HEK293 (cell line): ENCODE measurements at regions not wholly inside any gene's neighbourhood (a gene's known extent, or its start where the extent isn't known, plus 50 kb on each side); places are given as distances from the start of the nearest gene placed in this dataset.

Source experiments
- CTCF ChIA-PET: fragments of 350-600 bp; formaldehyde crosslinking; extraction: SDS; loops from one replicate; lab custom pipeline; 2021; ENCODE audit warnings: antibody characterized with exemption; lab: Yijun Ruan, JAX
- POLR2A ChIA-PET: fragments of 300-600 bp; formaldehyde crosslinking; extraction: SDS; loops from one replicate; lab custom pipeline; 2020; ENCODE audit warnings: antibody characterized with exemption, inconsistent platforms; lab: Yijun Ruan, JAX
- H3K27ac ChIP-seq: fragments of 200-500 bp; sonication (Bioruptor generic); 2 replicates; pipeline ENCODE4 v1.5.1; 2014; ENCODE audit warnings: low read depth, low read length, control low read depth, inconsistent platforms; ENCODE audit errors: extremely low read depth
- H3K36me3 ChIP-seq, 2 experiments: fragments of 200-500 bp in 1 of 2; sonication (Bioruptor generic) in 1 of 2; 1 replicate in 1 of 2; 2 replicates in 1 of 2; pipeline ENCODE4 v1.5.1; 2014 to 2017; ENCODE audit warnings: inconsistent platforms in 2 of 2, low read length in 2 of 2; ENCODE audit not compliant: control insufficient read depth in 2 of 2, insufficient read depth in 1 of 2
- H3K4me1 ChIP-seq: fragments of 200-500 bp; sonication (Bioruptor generic); 2 replicates; pipeline ENCODE4 v1.5.1; 2014; ENCODE audit warnings: mild to moderate bottlenecking, low read length, inconsistent platforms; ENCODE audit not compliant: control insufficient read depth, insufficient read depth
- H3K4me3 ChIP-seq: 2 replicates; pipeline ENCODE4 v1.5.1; 2011; ENCODE audit warnings: low read depth, mild to moderate bottlenecking, control low read depth, low read length, moderate library complexity
- H3K9me3 ChIP-seq: fragments of 200-500 bp; sonication (Bioruptor generic); 2 replicates; pipeline ENCODE4 v1.5.1; 2014; ENCODE audit warnings: low read depth, low read length, inconsistent platforms; ENCODE audit not compliant: control insufficient read depth, insufficient read depth
- AEBP2 ChIP-seq: fragments of 450-650 bp; formaldehyde crosslinking; IDR thresholded peaks from 2 replicates; pipeline ENCODE4 v1.5.1; 2016; ENCODE audit warnings: missing biosample characterization, missing genetic modification characterization, borderline replicate concordance
- HOXA7 ChIP-seq: sonication (generic); formaldehyde crosslinking; IDR thresholded peaks from 2 replicates; pipeline ENCODE4 v1.8.1; 2022; ENCODE audit warnings: missing genetic modification reagents, borderline replicate concordance
- HOXD13 ChIP-seq: sonication (generic); formaldehyde crosslinking; IDR thresholded peaks from 2 replicates; pipeline ENCODE4 v1.8.0; 2022; ENCODE audit warnings: missing genetic modification reagents, borderline replicate concordance
- KLF1 ChIP-seq: fragments of 450-650 bp; formaldehyde crosslinking; IDR thresholded peaks from 2 replicates; pipeline ENCODE4 v1.5.1; 2016; ENCODE audit warnings: missing biosample characterization, missing genetic modification characterization
- PRDM1 ChIP-seq: fragments of 450-650 bp; formaldehyde crosslinking; IDR thresholded peaks from 2 replicates; pipeline ENCODE4; 2016; ENCODE audit warnings: missing biosample characterization, missing genetic modification characterization
- PRDM4 ChIP-seq: fragments of 450-650 bp; formaldehyde crosslinking; IDR thresholded peaks from 2 replicates; pipeline ENCODE4 v1.5.1; 2017; ENCODE audit warnings: missing biosample characterization, missing genetic modification characterization
- SP7 ChIP-seq: fragments of 450-650 bp; formaldehyde crosslinking; IDR thresholded peaks from 2 replicates; pipeline ENCODE4 v1.5.1; 2016; ENCODE audit warnings: missing biosample characterization, missing genetic modification characterization
- ZBTB21 ChIP-seq: fragments of 450-650 bp; formaldehyde crosslinking; IDR thresholded peaks from 2 replicates; pipeline ENCODE4 v1.5.1; 2017; ENCODE audit warnings: missing biosample characterization, missing genetic modification characterization
- ZBTB49 ChIP-seq: fragments of 450-650 bp; formaldehyde crosslinking; IDR thresholded peaks from 2 replicates; pipeline ENCODE4 v1.5.1; 2016; ENCODE audit warnings: missing biosample characterization, missing genetic modification characterization, low read depth
- ZNF133 ChIP-seq: fragments of 450-650 bp; formaldehyde crosslinking; IDR thresholded peaks from 2 replicates; pipeline ENCODE4 v1.5.1; 2016; ENCODE audit warnings: missing biosample characterization, missing genetic modification characterization
- ZNF148 ChIP-seq: fragments of 450-650 bp; formaldehyde crosslinking; IDR thresholded peaks from 2 replicates; pipeline ENCODE4 v1.5.0; 2017; ENCODE audit warnings: missing biosample characterization, missing genetic modification characterization, borderline replicate concordance
- ZNF292 ChIP-seq: fragments of 450-650 bp; formaldehyde crosslinking; IDR thresholded peaks from 2 replicates; pipeline ENCODE4 v1.5.1; 2016; ENCODE audit warnings: low read depth, missing biosample characterization, missing genetic modification characterization, borderline replicate concordance
- ZNF341 ChIP-seq: fragments of 450-650 bp; formaldehyde crosslinking; IDR thresholded peaks from 2 replicates; pipeline ENCODE4; 2016; ENCODE audit warnings: low read depth, missing biosample characterization, missing genetic modification characterization
- ZNF350 ChIP-seq: fragments of 450-650 bp; formaldehyde crosslinking; IDR thresholded peaks from 2 replicates; pipeline ENCODE4 v1.5.0; 2017; ENCODE audit warnings: missing biosample characterization, mild to moderate bottlenecking, missing genetic modification characterization
- ZNF423 ChIP-seq: fragments of 450-650 bp; formaldehyde crosslinking; IDR thresholded peaks from 2 replicates; pipeline ENCODE4 v1.5.1; 2016; ENCODE audit warnings: missing biosample characterization, missing genetic modification characterization
- ZNF433 ChIP-seq: fragments of 450-650 bp; formaldehyde crosslinking; IDR thresholded peaks from 2 replicates; pipeline ENCODE4 v1.5.1; 2016; ENCODE audit warnings: missing biosample characterization, missing genetic modification characterization, low read depth
- ZNF514 ChIP-seq: fragments of 450-650 bp; formaldehyde crosslinking; IDR thresholded peaks from 2 replicates; pipeline ENCODE4 v1.5.1; 2016; ENCODE audit warnings: missing biosample characterization, missing genetic modification characterization
- ZNF561 ChIP-seq: fragments of 450-650 bp; IDR thresholded peaks from 2 replicates; pipeline ENCODE4 v1.5.1; 2018; ENCODE audit warnings: missing biosample characterization, missing genetic modification characterization, borderline replicate concordance
- ZNF624 ChIP-seq: fragments of 450-650 bp; formaldehyde crosslinking; IDR thresholded peaks from 2 replicates; pipeline ENCODE4 v1.5.1; 2017; ENCODE audit warnings: missing biosample characterization, missing genetic modification characterization
- ZNF704 ChIP-seq: fragments of 450-650 bp; formaldehyde crosslinking; IDR thresholded peaks from 2 replicates; pipeline ENCODE4 v1.5.1; 2016; ENCODE audit warnings: missing biosample characterization, missing genetic modification characterization
- ZNF76 ChIP-seq: fragments of 450-650 bp; formaldehyde crosslinking; IDR thresholded peaks from 2 replicates; pipeline ENCODE4; 2016; ENCODE audit warnings: low read depth, missing biosample characterization, missing genetic modification characterization, borderline replicate concordance
- ZNF792 ChIP-seq: fragments of 450-650 bp; formaldehyde crosslinking; IDR thresholded peaks from 2 replicates; pipeline ENCODE4 v1.5.1; 2016; ENCODE audit warnings: missing biosample characterization, missing genetic modification characterization
- ZSCAN5A ChIP-seq: fragments of 450-650 bp; formaldehyde crosslinking; IDR thresholded peaks from 2 replicates; pipeline ENCODE4 v1.5.1; 2016; ENCODE audit warnings: missing biosample characterization, missing genetic modification characterization

- TF ChIP-seq ZBTB49 (tag by site-specific recombination) (no peak), ZNF133 (tag by site-specific recombination) (no peak), SP7 (tag by site-specific recombination) (no peak), ZNF423 (tag by site-specific recombination) (no peak), ZNF341 (tag by site-specific recombination) (no peak), ZSCAN5A (no peak)
These were observed 392.3 kb upstream of the MEF2C start (continued) for GRCh38 chr5:89275066-89275855.

GRCh38 chr5:89273289-89273688 lies 390.3 kb upstream of the MEF2C start:
- Histone ChIP-seq H3K4me3 (no peak overlapping the region), H3K27ac (no peak overlapping the region), H3K36me3 (no peaks in the 10 kb centered on the region), H3K9me3 (no peaks in the 10 kb centered on the region), H3K4me1 (no peaks in the 10 kb centered on the region)
- ChIA-PET POLR2A (no interaction called here), CTCF (no interaction called here)
- no peak for TF ChIP-seq HOXD13
- TF ChIP-seq ZNF561 (tag by site-specific recombination), result no peak
- no peak for TF ChIP-seq ZNF514 (tag by site-specific recombination)
- no peak for TF ChIP-seq KLF1 (tag by site-specific recombination)
- no peak for TF ChIP-seq AEBP2
- no peak for TF ChIP-seq PRDM1
- TF ChIP-seq ZBTB21 (tag by site-specific recombination), result no peak
- no peak for TF ChIP-seq HOXA7 (CRISPR knock-in tag)
- TF ChIP-seq ZNF76 (tag by site-specific recombination), result no peak
- no peak for TF ChIP-seq ZNF350 (tag by site-specific recombination)
- no peak for TF ChIP-seq ZNF433
- TF ChIP-seq ZNF624, result no peak
- no peak for TF ChIP-seq PRDM4 (tag by site-specific recombination)
- TF ChIP-seq ZSCAN5A, result no peak
- TF ChIP-seq ZNF292 (tag by site-specific recombination), result no peak
- TF ChIP-seq ZNF148, result no peak
- no peak for TF ChIP-seq ZNF704 (tag by site-specific recombination)
- no peak for TF ChIP-seq ZNF792 (tag by site-specific recombination)
